Smooth muscle cell (in vitro differentiated cells): ENCODE measurements at regions not wholly inside any gene's neighbourhood (a gene's known extent, or its start where the extent isn't known, plus 50 kb on each side); places are given as distances from the start of the nearest gene placed in this dataset.
"Not testable (repeated sequence)": the region's sequence is repeated elsewhere in the genome, so short reads cannot be mapped to it uniquely, and the experiment has no call there.

ENCODE experiments used
- DNase-seq: peaks from one replicate; lab custom pipeline; 2025; ENCODE audit not compliant: unreplicated experiment; lab: John Stamatoyannopoulos, UW
- H2AFZ ChIP-seq: fragments of 200-600 bp; sonication (generic); 2 replicates; pipeline ENCODE4 v1.6.0; 2016; ENCODE audit warnings: antibody characterized with exemption, low read depth, mild to moderate bottlenecking
- H3F3A ChIP-seq: fragments of 200-600 bp; sonication (generic); 2 replicates; pipeline ENCODE4 v1.6.0; 2017; ENCODE audit warnings: antibody characterized with exemption, low read depth
- H3K27ac ChIP-seq: fragments of 200-600 bp; sonication (generic); 2 replicates; pipeline ENCODE4 v1.5.1; 2016; ENCODE audit warnings: low read depth, mild to moderate bottlenecking
- H3K27me3 ChIP-seq: fragments of 200-600 bp; sonication (generic); 2 replicates; pipeline ENCODE4 v1.6.1; 2016; ENCODE audit warnings: low read depth, mild to moderate bottlenecking
- H3K36me3 ChIP-seq: fragments of 200-600 bp; sonication (generic); 2 replicates; pipeline ENCODE4 v1.5.1; 2016; ENCODE audit warnings: low read depth
- H3K4me1 ChIP-seq: fragments of 200-600 bp; sonication (generic); 2 replicates; pipeline ENCODE4 v1.5.1; 2016; ENCODE audit warnings: low read depth
- H3K4me2 ChIP-seq: fragments of 200-600 bp; sonication (generic); 2 replicates; pipeline ENCODE4 v1.6.0; 2016; ENCODE audit warnings: mild to moderate bottlenecking
- H3K4me3 ChIP-seq: fragments of 200-600 bp; sonication (generic); 2 replicates; pipeline ENCODE4 v1.5.1; 2016; ENCODE audit warnings: mild to moderate bottlenecking
- H3K79me2 ChIP-seq: fragments of 200-600 bp; sonication (generic); 2 replicates; pipeline ENCODE4 v1.6.0; 2016; ENCODE audit warnings: low read depth, mild to moderate bottlenecking
- H3K9ac ChIP-seq: fragments of 200-600 bp; sonication (generic); 2 replicates; pipeline ENCODE4 v1.6.0; 2016; ENCODE audit warnings: low read depth
- H3K9me3 ChIP-seq: fragments of 200-600 bp; sonication (generic); replicated peaks from 2 replicates; pipeline ENCODE4 v1.5.1; 2016; ENCODE audit warnings: low read depth
- H4K20me1 ChIP-seq: fragments of 200-600 bp; sonication (generic); 2 replicates; pipeline ENCODE4 v1.6.0; 2016; ENCODE audit warnings: low read depth
- WGBS: methylation state at CpG from one replicate; pipeline ENCODE4 v1.1.7; 2016; ENCODE audit warnings: low lambda C conversion rate; 5-methylcytosine and 5-hydroxymethylcytosine counted together
- TF ChIP-seq, protein P1 (sequence below): fragments of 200-600 bp; sonication (generic); IDR thresholded peaks from 2 replicates; pipeline ENCODE4 v1.5.1; 2017; ENCODE audit warnings: borderline replicate concordance, mild to moderate bottlenecking, antibody characterized with exemption; ENCODE audit not compliant: insufficient read depth, poor library complexity, severe bottlenecking

DNA sequence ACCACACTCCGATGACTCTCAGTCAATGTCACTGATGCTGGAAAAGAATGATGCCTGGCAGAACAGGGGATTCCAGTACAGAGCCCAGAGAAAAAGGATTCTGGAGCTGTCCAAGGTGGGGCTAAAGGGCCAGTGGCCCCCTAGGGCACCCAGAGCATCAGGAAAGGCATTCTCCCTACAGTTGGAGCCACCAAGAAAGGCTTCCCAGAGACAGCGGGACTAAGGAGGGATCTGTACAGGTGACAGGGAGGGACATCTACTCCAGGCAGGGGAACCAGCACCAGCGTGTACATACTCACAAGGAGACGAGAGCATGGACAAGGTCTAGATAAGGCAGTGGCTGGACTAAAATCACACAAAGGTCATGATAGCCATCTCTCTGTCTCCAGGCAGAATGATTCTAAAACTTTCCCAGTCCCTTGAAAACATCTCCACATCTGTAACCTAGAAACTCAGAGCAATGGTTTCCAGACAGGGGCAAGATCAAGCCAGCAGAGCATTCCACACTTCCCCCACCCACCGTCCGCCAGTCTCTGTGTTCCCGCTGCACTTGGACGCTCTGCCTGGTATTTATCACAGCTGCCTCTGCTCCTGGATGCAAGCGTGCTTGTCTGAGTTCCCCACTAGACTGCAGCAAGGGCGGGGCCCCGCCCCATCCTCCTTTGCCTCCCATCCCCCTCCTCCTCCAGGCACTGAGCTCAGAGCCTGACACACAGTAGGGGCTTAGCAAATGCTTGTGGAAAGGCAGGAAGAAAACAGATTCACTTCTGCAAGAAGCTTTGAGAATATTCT lies 111.6 kb upstream of the ZC3H12A start:
- H3K9ac ChIP-seq, result no peak overlapping the region
- no peak overlapping the region for H3K27ac ChIP-seq
- 36% methylated on average over 11 of the region's 11 CpGs for WGBS
- H3K36me3 ChIP-seq, result no peaks in the 10 kb centered on the region
- no peaks in the 10 kb centered on the region for H4K20me1 ChIP-seq
- no peak overlapping the region for H3K4me2 ChIP-seq
- H3K9me3 ChIP-seq, result no peaks in the 10 kb centered on the region
- TF ChIP-seq, protein P1, sequence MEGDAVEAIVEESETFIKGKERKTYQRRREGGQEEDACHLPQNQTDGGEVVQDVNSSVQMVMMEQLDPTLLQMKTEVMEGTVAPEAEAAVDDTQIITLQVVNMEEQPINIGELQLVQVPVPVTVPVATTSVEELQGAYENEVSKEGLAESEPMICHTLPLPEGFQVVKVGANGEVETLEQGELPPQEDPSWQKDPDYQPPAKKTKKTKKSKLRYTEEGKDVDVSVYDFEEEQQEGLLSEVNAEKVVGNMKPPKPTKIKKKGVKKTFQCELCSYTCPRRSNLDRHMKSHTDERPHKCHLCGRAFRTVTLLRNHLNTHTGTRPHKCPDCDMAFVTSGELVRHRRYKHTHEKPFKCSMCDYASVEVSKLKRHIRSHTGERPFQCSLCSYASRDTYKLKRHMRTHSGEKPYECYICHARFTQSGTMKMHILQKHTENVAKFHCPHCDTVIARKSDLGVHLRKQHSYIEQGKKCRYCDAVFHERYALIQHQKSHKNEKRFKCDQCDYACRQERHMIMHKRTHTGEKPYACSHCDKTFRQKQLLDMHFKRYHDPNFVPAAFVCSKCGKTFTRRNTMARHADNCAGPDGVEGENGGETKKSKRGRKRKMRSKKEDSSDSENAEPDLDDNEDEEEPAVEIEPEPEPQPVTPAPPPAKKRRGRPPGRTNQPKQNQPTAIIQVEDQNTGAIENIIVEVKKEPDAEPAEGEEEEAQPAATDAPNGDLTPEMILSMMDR, result no peak
- DNase-seq, result no peak
- H2AFZ ChIP-seq, result no peak overlapping the region
- H3K4me3 ChIP-seq, result no peak overlapping the region
- peaks cover 24% of the 10 kb centered on the region for H3K27me3 ChIP-seq
- peaks cover 8% of the 10 kb centered on the region for H3K4me1 ChIP-seq
- no peaks in the 10 kb centered on the region for H3K79me2 ChIP-seq
- no peaks in the 10 kb centered on the region for H3F3A ChIP-seq

DNA sequence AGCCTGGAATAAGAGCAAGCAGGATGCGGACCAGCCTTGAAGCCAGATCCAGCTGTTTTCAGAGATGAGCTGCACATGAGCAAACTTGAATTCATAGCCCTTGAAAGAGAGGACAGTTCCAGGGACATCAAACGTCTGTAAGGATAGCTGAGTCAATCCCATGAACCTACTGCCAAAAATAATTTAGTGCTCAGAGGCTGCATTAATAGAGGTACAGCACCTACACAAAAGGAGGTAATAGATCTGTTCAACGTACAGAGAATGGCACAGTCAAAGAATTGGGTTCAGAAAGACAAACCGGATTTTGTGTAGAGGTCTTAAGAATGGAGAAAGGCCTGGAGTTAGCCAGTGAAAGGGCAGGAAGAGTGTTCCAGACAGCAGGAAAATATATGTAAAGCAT lies 110.8 kb upstream of the ZC3H12A start:
- Histone ChIP-seq H3K4me1 (peaks cover 8% of the 10 kb centered on the region), H3K4me3 (no peak overlapping the region), H3K4me2 (no peak overlapping the region), H4K20me1 (no peaks in the 10 kb centered on the region), H3K27me3 (peaks cover 16% of the 10 kb centered on the region), H3K36me3 (no peaks in the 10 kb centered on the region), H3K9me3 (no peaks in the 10 kb centered on the region), H3K27ac (no peak overlapping the region), H3K79me2 (no peaks in the 10 kb centered on the region), H3F3A (no peaks in the 10 kb centered on the region), H2AFZ (no peak overlapping the region), H3K9ac (no peak overlapping the region)
- TF ChIP-seq, protein P1, result no peak
- DNase-seq, result no peak
- 59% methylated on average over 4 of the region's 4 CpGs for WGBS

DNA sequence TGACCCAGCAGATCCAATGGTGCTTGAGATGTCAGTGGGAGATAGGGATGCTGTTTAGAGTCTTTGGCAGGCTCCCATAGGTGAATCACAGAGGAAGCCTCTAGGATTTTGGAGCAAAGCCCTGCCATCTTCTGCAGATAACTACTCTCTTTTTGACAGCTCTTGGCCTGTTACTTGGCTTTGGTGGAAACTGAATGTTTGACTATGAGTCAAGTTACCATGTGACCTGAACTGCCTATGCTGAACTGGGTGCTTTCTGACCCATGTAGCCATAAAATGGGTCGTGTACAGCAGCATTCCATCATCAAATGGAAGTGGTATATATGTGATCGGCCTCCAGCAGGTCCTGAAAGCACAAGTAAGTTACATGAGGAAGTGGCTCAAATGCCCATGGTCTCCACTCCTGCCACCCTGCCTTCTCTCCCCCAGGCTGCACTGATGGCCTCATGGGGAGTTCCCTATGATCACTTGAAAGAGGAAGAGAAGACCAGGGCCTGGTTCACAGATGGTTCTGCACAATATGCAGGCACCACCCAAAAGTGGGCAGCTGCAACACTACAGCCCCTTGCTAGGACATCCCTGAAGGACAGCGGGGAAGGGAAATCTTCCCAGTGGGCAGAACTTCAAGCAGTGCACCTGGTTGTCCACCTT lies 105.6 kb upstream of the ZC3H12A start:
- not testable (repeated sequence) for DNase-seq, H3K9ac ChIP-seq, H3K4me2 ChIP-seq, H4K20me1 ChIP-seq, H3K4me3 ChIP-seq, H3K27ac ChIP-seq, H3K9me3 ChIP-seq, H3K79me2 ChIP-seq, H3K36me3 ChIP-seq, H3K4me1 ChIP-seq, H3K27me3 ChIP-seq, H3F3A ChIP-seq, H2AFZ ChIP-seq
- WGBS, result 68% methylated on average over 3 of the region's 3 CpGs

DNA sequence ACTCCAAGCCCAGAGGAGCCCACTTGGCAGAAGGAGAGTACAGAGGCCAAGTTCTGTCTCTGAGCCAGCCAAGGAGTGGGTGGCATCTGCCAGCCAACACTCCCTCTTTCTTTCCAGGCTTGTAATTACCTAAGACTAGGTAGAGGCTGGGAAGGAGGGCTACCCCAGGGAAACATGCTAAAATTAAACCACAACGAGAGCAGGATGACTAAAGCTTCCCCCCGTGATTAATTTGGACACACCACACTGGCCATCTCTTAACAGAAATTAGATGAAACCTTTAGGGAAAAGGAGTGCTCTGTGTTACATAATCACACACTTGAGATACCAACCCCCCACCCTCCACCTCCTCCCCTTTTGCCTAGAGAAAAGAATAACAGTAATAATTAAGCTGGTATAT lies 102.1 kb upstream of the ZC3H12A start:
- Histone ChIP-seq H3K4me2 (no peak overlapping the region), H3K36me3 (no peaks in the 10 kb centered on the region), H3K4me1 (no peaks in the 10 kb centered on the region), H3K79me2 (no peaks in the 10 kb centered on the region), H3K4me3 (no peak overlapping the region), H3K27me3 (no peaks in the 10 kb centered on the region), H4K20me1 (no peaks in the 10 kb centered on the region), H3K9ac (no peak overlapping the region), H2AFZ (no peak overlapping the region), H3K9me3 (no peaks in the 10 kb centered on the region), H3F3A (no peaks in the 10 kb centered on the region), H3K27ac (no peak overlapping the region)
- TF ChIP-seq, protein P1, result no peak
- WGBS, result 82% methylated on average over 2 of the region's 2 CpGs
- no peak for DNase-seq
